HG03469 (cell line): ENCODE measurements at regions not wholly inside any gene's neighbourhood (a gene's known extent, or its start where the extent isn't known, plus 50 kb on each side); places are given as distances from the start of the nearest gene placed in this dataset.

Source experiments
- ATAC-seq: cut with Tn5 transposase; IDR thresholded peaks from one replicate; pipeline ENCODE4 v1.9.1; 2021; ENCODE audit warnings: mild to moderate bottlenecking, moderate library complexity, moderate number of reproducible peaks; ENCODE audit not compliant: unreplicated experiment

GRCh38 chr9:88233091-88233490 is 94.8 kb upstream of the SPATA31C2 start:
- no peak for ATAC-seq

- no peak for ATAC-seq
These were observed 92.3 kb upstream of the SPATA31C2 start for GRCh38 chr9:88230612-88231011.

GRCh38 chr9:88229434-88229833 is 91.2 kb upstream of the SPATA31C2 start:
- ATAC-seq: no peak

- no peak for ATAC-seq
These were observed 86.7 kb upstream of the SPATA31C2 start for GRCh38 chr9:88224938-88225337.

GRCh38 chr9:88221105-88221504 is 82.8 kb upstream of the SPATA31C2 start:
- no peak for ATAC-seq

GRCh38 chr9:88220652-88221051 is 82.4 kb upstream of the SPATA31C2 start:
- ATAC-seq: no peak

GRCh38 chr9:88219601-88220000 is 81.3 kb upstream of the SPATA31C2 start:
- no peak for ATAC-seq

GRCh38 chr9:88218726-88219125 is 80.5 kb upstream of the SPATA31C2 start:
- no peak for ATAC-seq

GRCh38 chr9:88216126-88216995 is 78.1 kb upstream of the SPATA31C2 start:
- no peak for ATAC-seq

- ATAC-seq: no peak
These were observed 77.2 kb upstream of the SPATA31C2 start for GRCh38 chr9:88215196-88216125.

GRCh38 chr9:88202321-88202720 is 64.0 kb upstream of the SPATA31C2 start:
- ATAC-seq: no peak

- no peak for ATAC-seq
These were observed 60.1 kb upstream of the SPATA31C2 start for GRCh38 chr9:88198341-88198807.

- no peak for ATAC-seq
These were observed 59.6 kb upstream of the SPATA31C2 start for GRCh38 chr9:88197781-88198340.

- ATAC-seq: no peak
These were observed 58.7 kb upstream of the SPATA31C2 start for GRCh38 chr9:88197016-88197415.

- no peak for ATAC-seq
These were observed 58.0 kb upstream of the SPATA31C2 start for GRCh38 chr9:88196142-88196790.

- no peak for ATAC-seq
These were observed 55.5 kb upstream of the SPATA31C2 start for GRCh38 chr9:88193766-88194165.

GRCh38 chr9:88191456-88191855 is 53.2 kb upstream of the SPATA31C2 start:
- ATAC-seq: no peak

- ATAC-seq: no peak
These were observed 51.1 kb upstream of the SPATA31C2 start for GRCh38 chr9:88189371-88189770.
